ENCODE measurements at regions not wholly inside any gene's neighbourhood (a gene's known extent, or its start where the extent isn't known, plus 50 kb on each side); places are given as distances from the start of the nearest gene placed in this dataset.

DNA sequence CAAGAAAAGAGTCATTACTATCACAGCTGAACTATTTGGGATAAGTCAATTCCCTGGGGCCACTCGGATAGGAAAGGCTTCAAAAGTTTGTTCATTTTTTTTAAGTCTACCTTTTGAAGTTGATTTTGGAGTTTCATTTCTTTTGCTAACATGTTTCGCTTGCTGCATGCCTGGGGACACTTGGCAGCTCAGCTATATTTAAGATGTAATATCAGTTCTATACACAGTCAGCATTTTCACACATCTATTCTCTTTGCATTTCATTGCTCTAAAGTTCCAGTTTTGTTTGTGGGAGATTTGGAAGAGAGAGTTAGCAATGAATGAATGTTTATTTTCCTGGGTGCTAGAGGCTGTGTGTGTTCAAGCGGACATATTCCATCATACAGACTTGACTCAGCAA is 445.2 kb upstream of the GRAMD2B start:
- Histone ChIP-seq H3K4me1 (ENCODE audit: control insufficient read depth in 4 of 4, insufficient read depth in 4 of 4, low read length in 3 of 4) (no peaks in the 10 kb centered on the region), H3K9ac (ENCODE audit: low read depth in 1 of 2, low read length in 2 of 2) (no peak overlapping the region)

DNA sequence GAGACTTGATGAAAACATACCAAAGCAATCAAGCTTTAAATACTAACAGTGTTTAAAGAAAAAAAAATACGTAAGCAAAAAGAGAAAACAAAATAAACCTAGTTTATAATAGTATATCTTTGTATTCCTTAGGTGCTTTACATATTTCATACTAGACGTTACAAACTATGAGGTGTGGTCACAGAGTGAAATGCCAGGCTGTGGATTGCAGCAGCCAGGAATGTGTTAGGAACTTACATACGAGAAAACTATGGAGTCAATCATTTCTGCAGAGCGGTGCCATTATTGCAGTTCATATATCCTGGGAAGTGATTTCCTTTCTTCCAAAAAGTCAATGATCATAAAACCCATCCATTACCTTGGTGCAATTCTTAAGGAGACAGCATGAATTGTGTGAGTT is 443.6 kb upstream of the GRAMD2B start:
- Histone ChIP-seq H3K4me1 (ENCODE audit: control insufficient read depth in 4 of 4, insufficient read depth in 4 of 4, low read length in 3 of 4) (no peaks in the 10 kb centered on the region), H3K27ac (ENCODE audit: low read depth in 1 of 2, low read length in 2 of 2) (no peak overlapping the region), H3K4me3 (ENCODE audit: low read depth in 1 of 3, low read length in 3 of 3) (no peak overlapping the region), H3K9me3 (ENCODE audit: control insufficient read depth in 4 of 4, low read length in 3 of 4) (no peaks in the 10 kb centered on the region), H3K27me3 (ENCODE audit: control insufficient read depth in 4 of 4, insufficient read depth in 4 of 4, low read length in 3 of 4) (no peaks in the 10 kb centered on the region), H3K9ac (ENCODE audit: low read depth in 1 of 2, low read length in 2 of 2) (no peak overlapping the region), H3K36me3 (ENCODE audit: control insufficient read depth in 4 of 4, insufficient read depth in 3 of 4, low read depth in 1 of 4, low read length in 3 of 4) (no peaks in the 10 kb centered on the region)
- WGBS, result 79% methylated on average over 4 of the region's 4 CpGs
- TF ChIP-seq RAD21 (IDR thresholded peaks at IDR 0.05) (no peak), FOXA2 (IDR thresholded peaks at IDR 0.05) (no peak), TAF1 (conservative IDR thresholded peaks at IDR 0.05) (no peak), HNF4G (IDR thresholded peaks at IDR 0.05) (no peak)
- TF ChIP-seq, protein P1, sequence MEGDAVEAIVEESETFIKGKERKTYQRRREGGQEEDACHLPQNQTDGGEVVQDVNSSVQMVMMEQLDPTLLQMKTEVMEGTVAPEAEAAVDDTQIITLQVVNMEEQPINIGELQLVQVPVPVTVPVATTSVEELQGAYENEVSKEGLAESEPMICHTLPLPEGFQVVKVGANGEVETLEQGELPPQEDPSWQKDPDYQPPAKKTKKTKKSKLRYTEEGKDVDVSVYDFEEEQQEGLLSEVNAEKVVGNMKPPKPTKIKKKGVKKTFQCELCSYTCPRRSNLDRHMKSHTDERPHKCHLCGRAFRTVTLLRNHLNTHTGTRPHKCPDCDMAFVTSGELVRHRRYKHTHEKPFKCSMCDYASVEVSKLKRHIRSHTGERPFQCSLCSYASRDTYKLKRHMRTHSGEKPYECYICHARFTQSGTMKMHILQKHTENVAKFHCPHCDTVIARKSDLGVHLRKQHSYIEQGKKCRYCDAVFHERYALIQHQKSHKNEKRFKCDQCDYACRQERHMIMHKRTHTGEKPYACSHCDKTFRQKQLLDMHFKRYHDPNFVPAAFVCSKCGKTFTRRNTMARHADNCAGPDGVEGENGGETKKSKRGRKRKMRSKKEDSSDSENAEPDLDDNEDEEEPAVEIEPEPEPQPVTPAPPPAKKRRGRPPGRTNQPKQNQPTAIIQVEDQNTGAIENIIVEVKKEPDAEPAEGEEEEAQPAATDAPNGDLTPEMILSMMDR (IDR thresholded peaks at IDR 0.05; ENCODE audit: low read depth, low read length, missing input control), result no peak
- no peak for DNase-seq (ENCODE audit: low spot score)

More for the DNA sequence above, 445.2 kb upstream of the GRAMD2B start:
- Histone ChIP-seq H3K4me3 (ENCODE audit: low read depth in 1 of 3, low read length in 3 of 3) (no peak overlapping the region), H3K9me3 (ENCODE audit: control insufficient read depth in 4 of 4, low read length in 3 of 4) (no peaks in the 10 kb centered on the region), H3K27me3 (ENCODE audit: control insufficient read depth in 4 of 4, insufficient read depth in 4 of 4, low read length in 3 of 4) (no peaks in the 10 kb centered on the region), H3K27ac (ENCODE audit: low read depth in 1 of 2, low read length in 2 of 2) (no peak overlapping the region), H3K36me3 (ENCODE audit: control insufficient read depth in 4 of 4, insufficient read depth in 3 of 4, low read depth in 1 of 4, low read length in 3 of 4) (no peaks in the 10 kb centered on the region)
- no peak for DNase-seq (ENCODE audit: low spot score)
- 86% methylated on average over 3 of the region's 3 CpGs for WGBS
- no peak for TF ChIP-seq JUND (IDR thresholded peaks at IDR 0.05)
- no peak for TF ChIP-seq TAF1 (conservative IDR thresholded peaks at IDR 0.05)
- TF ChIP-seq EGR1 (IDR thresholded peaks at IDR 0.05; ENCODE audit: low read depth in 2 of 2), result no peak
- TF ChIP-seq HNF4G (IDR thresholded peaks at IDR 0.05), result no peak
- TF ChIP-seq RAD21 (IDR thresholded peaks at IDR 0.05), result no peak
- TF ChIP-seq, protein P2, sequence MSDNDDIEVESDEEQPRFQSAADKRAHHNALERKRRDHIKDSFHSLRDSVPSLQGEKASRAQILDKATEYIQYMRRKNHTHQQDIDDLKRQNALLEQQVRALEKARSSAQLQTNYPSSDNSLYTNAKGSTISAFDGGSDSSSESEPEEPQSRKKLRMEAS (IDR thresholded peaks at IDR 0.05), result no peak
- TF ChIP-seq, protein P3, sequence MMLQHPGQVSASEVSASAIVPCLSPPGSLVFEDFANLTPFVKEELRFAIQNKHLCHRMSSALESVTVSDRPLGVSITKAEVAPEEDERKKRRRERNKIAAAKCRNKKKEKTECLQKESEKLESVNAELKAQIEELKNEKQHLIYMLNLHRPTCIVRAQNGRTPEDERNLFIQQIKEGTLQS (IDR thresholded peaks at IDR 0.05), result no peak
- TF ChIP-seq GABPA (IDR thresholded peaks at IDR 0.05 in 1 of 2, conservative IDR thresholded peaks at IDR 0.05 in 1 of 2), result no peak
- TF ChIP-seq, protein P1 (IDR thresholded peaks at IDR 0.05; ENCODE audit: low read depth, low read length, missing input control), result no peak
- no peak for TF ChIP-seq FOXA1 (IDR thresholded peaks at IDR 0.05)
- no peak for TF ChIP-seq HNF4A (conservative IDR thresholded peaks at IDR 0.05)
- no peak for TF ChIP-seq SP1 (IDR thresholded peaks at IDR 0.05)
- TF ChIP-seq NR2F2 (IDR thresholded peaks at IDR 0.05), result no peak
- TF ChIP-seq YY1 (IDR thresholded peaks at IDR 0.05), result no peak

- no peak overlapping the region for H3K27ac ChIP-seq (ENCODE audit: low read depth in 1 of 2, low read length in 2 of 2)
- no peak overlapping the region for H3K4me3 ChIP-seq (ENCODE audit: low read depth in 1 of 3, low read length in 3 of 3)
- TF ChIP-seq, protein P4, sequence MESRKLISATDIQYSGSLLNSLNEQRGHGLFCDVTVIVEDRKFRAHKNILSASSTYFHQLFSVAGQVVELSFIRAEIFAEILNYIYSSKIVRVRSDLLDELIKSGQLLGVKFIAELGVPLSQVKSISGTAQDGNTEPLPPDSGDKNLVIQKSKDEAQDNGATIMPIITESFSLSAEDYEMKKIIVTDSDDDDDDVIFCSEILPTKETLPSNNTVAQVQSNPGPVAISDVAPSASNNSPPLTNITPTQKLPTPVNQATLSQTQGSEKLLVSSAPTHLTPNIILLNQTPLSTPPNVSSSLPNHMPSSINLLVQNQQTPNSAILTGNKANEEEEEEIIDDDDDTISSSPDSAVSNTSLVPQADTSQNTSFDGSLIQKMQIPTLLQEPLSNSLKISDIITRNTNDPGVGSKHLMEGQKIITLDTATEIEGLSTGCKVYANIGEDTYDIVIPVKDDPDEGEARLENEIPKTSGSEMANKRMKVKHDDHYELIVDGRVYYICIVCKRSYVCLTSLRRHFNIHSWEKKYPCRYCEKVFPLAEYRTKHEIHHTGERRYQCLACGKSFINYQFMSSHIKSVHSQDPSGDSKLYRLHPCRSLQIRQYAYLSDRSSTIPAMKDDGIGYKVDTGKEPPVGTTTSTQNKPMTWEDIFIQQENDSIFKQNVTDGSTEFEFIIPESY (IDR thresholded peaks at IDR 0.05), result no peak
- TF ChIP-seq SP1 (IDR thresholded peaks at IDR 0.05) (no peak), EGR1 (IDR thresholded peaks at IDR 0.05; ENCODE audit: low read depth in 2 of 2) (no peak), FOXA1 (IDR thresholded peaks at IDR 0.05) (no peak), RAD21 (IDR thresholded peaks at IDR 0.05) (no peak), TAF1 (conservative IDR thresholded peaks at IDR 0.05) (no peak), HNF4G (IDR thresholded peaks at IDR 0.05) (no peak), GABPA (IDR thresholded peaks at IDR 0.05 in 1 of 2, conservative IDR thresholded peaks at IDR 0.05 in 1 of 2) (no peak), RXRA (IDR thresholded peaks at IDR 0.05) (no peak), NR2F2 (IDR thresholded peaks at IDR 0.05) (no peak), FOXA2 (IDR thresholded peaks at IDR 0.05) (no peak), YY1 (IDR thresholded peaks at IDR 0.05) (no peak)
- TF ChIP-seq, protein P3 (IDR thresholded peaks at IDR 0.05), result no peak
- TF ChIP-seq, protein P2 (IDR thresholded peaks at IDR 0.05), result no peak
- H3K9ac ChIP-seq (ENCODE audit: low read depth in 1 of 2, low read length in 2 of 2), result no peak overlapping the region
- no peaks in the 10 kb centered on the region for H3K4me1 ChIP-seq (ENCODE audit: control insufficient read depth in 4 of 4, insufficient read depth in 4 of 4, low read length in 3 of 4)
- H3K36me3 ChIP-seq (ENCODE audit: control insufficient read depth in 4 of 4, insufficient read depth in 3 of 4, low read depth in 1 of 4, low read length in 3 of 4), result no peaks in the 10 kb centered on the region
- H3K9me3 ChIP-seq (ENCODE audit: control insufficient read depth in 4 of 4, low read length in 3 of 4), result no peaks in the 10 kb centered on the region
- DNase-seq (ENCODE audit: low spot score), result no peak
- H3K27me3 ChIP-seq (ENCODE audit: control insufficient read depth in 4 of 4, insufficient read depth in 4 of 4, low read length in 3 of 4), result no peaks in the 10 kb centered on the region
These were observed 442.2 kb upstream of the GRAMD2B start for GRCh38 chr5:125981016-125981415.

Measured in liver (tissue), 8 donors.